K562 (cell line): ENCODE measurements at regions not wholly inside any gene's neighbourhood (a gene's known extent, or its start where the extent isn't known, plus 50 kb on each side); places are given as distances from the start of the nearest gene placed in this dataset.

ENCODE experiments used
- ATAC-seq: fragments of 200-7000 bp; cut with Tn5 transposase; 3 replicates; pipeline ENCODE4 v1.9.1; 2020; ENCODE audit warnings: moderate library complexity
- BruUV-seq: library from RNA; stranded (reverse); fragments of 400-500 nt; replicated peaks from 2 replicates; lab custom pipeline; 2021; lab: Mats Ljungman, UMichigan
- CTCF ChIA-PET: fragments of 300-600 bp; formaldehyde crosslinking; extraction: SDS; loops from one replicate; lab custom pipeline; 2021; ENCODE audit warnings: low intra/inter-chr PET ratio; lab: Yijun Ruan, JAX
- POLR2A ChIA-PET: fragments of 300-600, 350-650 bp; sonication (Branson Sonifier 250); formaldehyde crosslinking; extraction: SDS; loops from one replicate; lab custom pipeline; 2021; ENCODE audit warnings: antibody characterized with exemption, inconsistent platforms; lab: Yijun Ruan, JAX
- DNase-seq, 4 experiments: peaks; one replicate each; pipeline versions ENCODE4 v3.0.0 to v3.0.0-alpha.2; 2011 to 2018; ENCODE audit warnings: low spot score in 3 of 4, mixed read lengths in 3 of 4; ENCODE audit errors: extremely low read depth in 1 of 4
- FAIRE-seq: peaks from 2 replicates; lab custom pipeline; 2011; peaks lifted over from hg19 to GRCh38; lab: Jason Lieb, UNC
- H2AFZ ChIP-seq: 2 replicates; pipeline ENCODE4 v1.6.0; 2011; ENCODE audit warnings: low read depth, low read length, control low read depth, inconsistent platforms
- H3K27ac ChIP-seq: fragments of 200-600 bp; 3 replicates; pipeline ENCODE4 v1.8.0; 2011; ENCODE audit warnings: low read depth, mild to moderate bottlenecking, control low read depth, inconsistent platforms, low read length, moderate library complexity, mixed read lengths; ENCODE audit errors: extremely low read depth
- H3K27me3 ChIP-seq, 2 experiments: fragments of 300-600 bp in 1 of 2; 2 replicates in 1 of 2; 3 replicates in 1 of 2; pipeline versions ENCODE4 v1.6.0 to v1.8.0; 2011; ENCODE audit warnings: inconsistent platforms in 2 of 2, low read length in 2 of 2, mild to moderate bottlenecking in 1 of 2, mixed read lengths in 1 of 2, moderate library complexity in 1 of 2; ENCODE audit not compliant: control insufficient read depth in 2 of 2, insufficient read depth in 2 of 2
- H3K36me3 ChIP-seq: fragments of 300-600 bp; 3 replicates; pipeline ENCODE4 v1.8.0; 2011; ENCODE audit warnings: mild to moderate bottlenecking, low read length, inconsistent platforms; ENCODE audit not compliant: control insufficient read depth, insufficient read depth
- H3K4me1 ChIP-seq, 2 experiments: fragments of 200-600 bp in 1 of 2; replicated peaks in 1 of 2; 2 replicates in 1 of 2; 3 replicates in 1 of 2; pipeline versions ENCODE4 v1.5.1 to v1.8.0; 2011; ENCODE audit warnings: inconsistent platforms in 2 of 2, low read length in 2 of 2, mild to moderate bottlenecking in 1 of 2, mixed read lengths in 1 of 2, moderate library complexity in 1 of 2; ENCODE audit not compliant: control insufficient read depth in 2 of 2, insufficient read depth in 2 of 2
- H3K4me2 ChIP-seq: 2 replicates; pipeline ENCODE4 v1.6.1; 2011; ENCODE audit warnings: low read length, control low read depth, inconsistent platforms, mixed read lengths; ENCODE audit not compliant: insufficient read depth
- H3K4me3 ChIP-seq: fragments of 200-600 bp; sonication (generic), shearing (Covaris generic); 2 replicates; pipeline ENCODE4 v1.5.1; 2016; ENCODE audit warnings: control low read depth, inconsistent platforms
- H3K79me2 ChIP-seq: fragments of 200-600 bp; 3 replicates; pipeline ENCODE4 v1.8.0; 2011; ENCODE audit warnings: low read length, inconsistent platforms; ENCODE audit not compliant: control insufficient read depth, insufficient read depth
- H3K9ac ChIP-seq, 2 experiments: 2 replicates each; pipeline versions ENCODE4 v1.6.0 to v1.6.1; 2011; ENCODE audit warnings: low read depth in 2 of 2, low read length in 2 of 2, control low read depth in 1 of 2, inconsistent platforms in 1 of 2, mild to moderate bottlenecking in 1 of 2, mixed read lengths in 1 of 2; ENCODE audit not compliant: insufficient read depth in 1 of 2
- H3K9me1 ChIP-seq: one replicate; pipeline ENCODE4 v1.6.0; 2011; ENCODE audit warnings: inconsistent platforms, mild to moderate bottlenecking, low read length, moderate library complexity; ENCODE audit not compliant: control insufficient read depth, insufficient read depth
- H3K9me3 ChIP-seq: replicated peaks from 2 replicates; pipeline ENCODE4 v1.5.1; 2011; ENCODE audit warnings: low read depth, low read length, inconsistent platforms; ENCODE audit not compliant: control insufficient read depth, insufficient read depth
- H4K20me1 ChIP-seq: replicated peaks from 2 replicates; pipeline ENCODE4 v1.6.1; 2011; ENCODE audit warnings: low read length, inconsistent platforms, mixed read lengths; ENCODE audit not compliant: control insufficient read depth, insufficient read depth
- ARID2 ChIP-seq: fragments of 450-650 bp; IDR thresholded peaks from 2 replicates; pipeline ENCODE4 v1.6.1; 2017; ENCODE audit warnings: antibody characterized with exemption, mild to moderate bottlenecking
- BACH1 ChIP-seq: fragments of 200-800 bp; sonication (Bioruptor generic); IDR thresholded peaks from 2 replicates; pipeline ENCODE4 v1.6.1; 2016; ENCODE audit warnings: missing genetic modification characterization, missing compliant biosample characterization
- C11orf30 ChIP-seq: fragments of 450-650 bp; IDR thresholded peaks from 2 replicates; pipeline ENCODE4 v1.6.1; 2016; ENCODE audit warnings: low read depth, mild to moderate bottlenecking
- FOSL1 ChIP-seq: fragments of 200-800 bp; sonication (Bioruptor generic); conservative IDR thresholded peaks from 2 replicates; pipeline ENCODE4 v1.6.1; 2016; ENCODE audit warnings: missing genetic modification characterization, missing compliant biosample characterization
- FOXJ3 ChIP-seq: sonication (generic); formaldehyde crosslinking; IDR thresholded peaks from 2 replicates; pipeline ENCODE4 v1.4.0; 2020; ENCODE audit warnings: mild to moderate bottlenecking, missing genetic modification reagents
- HMBOX1 ChIP-seq: sonication (generic); IDR thresholded peaks from 2 replicates; pipeline ENCODE4 v1.6.1; 2016
- NFE2L1 ChIP-seq: fragments of 450-650 bp; IDR thresholded peaks from 2 replicates; pipeline ENCODE4 v1.6.1; 2016; ENCODE audit warnings: missing genetic modification characterization, low read depth, mild to moderate bottlenecking, missing compliant biosample characterization, moderate library complexity, borderline replicate concordance
- PML ChIP-seq: IDR thresholded peaks from 2 replicates; pipeline ENCODE4 v1.6.1; 2012; ENCODE audit warnings: low read length, inconsistent platforms
- SRSF1 ChIP-seq: fragments of 200-400 bp; formaldehyde crosslinking; IDR thresholded peaks from 2 replicates; pipeline ENCODE4 v1.6.1; 2017; ENCODE audit warnings: mild to moderate bottlenecking, low read depth, low read length, moderate library complexity
- TAF15 ChIP-seq: fragments of 200-400 bp; formaldehyde crosslinking; IDR thresholded peaks from 2 replicates; pipeline ENCODE4 v1.6.1; 2017; ENCODE audit warnings: mild to moderate bottlenecking, low read depth, low read length, moderate library complexity
- TEAD4 ChIP-seq, 2 experiments: sonication (generic) in 1 of 2; formaldehyde crosslinking in 1 of 2; IDR thresholded peaks; 2 replicates each; pipeline versions ENCODE4 v1.6.1 to v1.8.0; 2012 to 2022; ENCODE audit warnings: borderline replicate concordance in 1 of 2, inconsistent platforms in 1 of 2, low read length in 1 of 2, mild to moderate bottlenecking in 1 of 2, missing genetic modification reagents in 1 of 2
- ZNF639 ChIP-seq, 2 experiments: fragments of 200-800 bp in 1 of 2; sonication (Bioruptor generic) in 1 of 2; sonication (generic) in 1 of 2; formaldehyde crosslinking in 1 of 2; IDR thresholded peaks in 1 of 2; conservative IDR thresholded peaks in 1 of 2; 2 replicates each; pipeline versions ENCODE4 v1.5.0 to v1.6.1; 2016 to 2020; ENCODE audit warnings: missing compliant biosample characterization in 1 of 2, missing genetic modification characterization in 1 of 2, missing genetic modification reagents in 1 of 2
- WGBS: fragments of 100-300 bp; shearing (Covaris generic); methylation state at CpG from one replicate; pipeline ENCODE4 v1.1.6; 2016; ENCODE audit warnings: low coverage, mixed read lengths; ENCODE audit not compliant: insufficient coverage; ENCODE audit errors: missing lambda C conversion rate; 5-methylcytosine and 5-hydroxymethylcytosine counted together
- in situ Hi-C: fragments of 300-500 bp; cut with MboI; formaldehyde crosslinking; loops from 4 replicates; pipeline ENCODE4 v1.15.0; 2018; ENCODE audit warnings: inconsistent platforms, mixed read lengths
- intact Hi-C: fragments of 100-400 bp; cut with micrococcal nuclease; formaldehyde crosslinking; loops from 2 replicates; pipeline ENCODE4 v1.14.2; 2022
- TF ChIP-seq, protein P1 (sequence below): fragments of 250-450 bp; sonication (Bioruptor Pico); IDR thresholded peaks from 2 replicates; pipeline ENCODE4 v1.8.0; 2021; ENCODE audit warnings: borderline replicate concordance, mild to moderate bottlenecking, moderate library complexity; ENCODE audit not compliant: poor library complexity, severe bottlenecking
- TF ChIP-seq, protein P2 (sequence below): fragments of 450-650 bp; IDR thresholded peaks from 2 replicates; pipeline ENCODE4 v1.6.1; 2017; ENCODE audit warnings: mild to moderate bottlenecking, moderate library complexity

DNA sequence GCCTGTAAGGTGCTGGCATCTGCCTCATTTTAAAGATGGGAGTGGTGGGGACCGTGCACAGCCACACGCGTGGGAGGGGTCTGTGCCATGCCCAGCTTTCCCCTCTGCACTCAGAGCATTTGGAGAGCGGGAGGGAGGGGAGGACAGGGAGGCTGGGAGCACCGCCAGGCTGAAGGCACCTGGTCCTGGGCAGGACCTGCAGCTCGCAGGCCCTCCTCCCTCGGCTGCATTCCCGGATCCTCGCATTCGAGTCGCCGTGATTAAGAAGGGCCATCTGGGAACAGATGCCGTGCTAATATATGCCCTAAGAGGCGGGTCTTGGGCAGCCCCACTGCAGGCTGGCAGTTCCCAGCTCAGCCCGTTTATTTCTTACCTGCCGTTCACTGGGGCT, 84.0 kb downstream of the PTGR3 start:
- Histone ChIP-seq H4K20me1 (no peaks in the 10 kb centered on the region), H3K4me3 (no peak overlapping the region), H3K9me3 (no peaks in the 10 kb centered on the region), H3K27ac (no peak overlapping the region), H3K9ac (no peak overlapping the region), H3K9me1 (no peaks in the 10 kb centered on the region), H2AFZ (no peak overlapping the region), H3K27me3 (peaks cover 0 to 46% of the 10 kb centered on the region in 2 experiments; a peak in 4 of 5 replicates), H3K79me2 (no peaks in the 10 kb centered on the region), H3K36me3 (no peaks in the 10 kb centered on the region), H3K4me1 (0 out of 5 replicates have a peak, but pooled peaks cover 0 to 4% of the 10 kb centered on the region in 2 experiments), H3K4me2 (no peak overlapping the region)
- intact Hi-C loops (no loop called here), in situ Hi-C loops (no loop called here)
- FAIRE-seq (no peak), DNase-seq (no peak), ATAC-seq (no peak)
- POLR2A ChIA-PET: no interaction called here
- WGBS: 0% methylated on average over 5 of the region's 16 CpGs
- BruUV-seq: no TSS peak
- TF ChIP-seq, protein P1, sequence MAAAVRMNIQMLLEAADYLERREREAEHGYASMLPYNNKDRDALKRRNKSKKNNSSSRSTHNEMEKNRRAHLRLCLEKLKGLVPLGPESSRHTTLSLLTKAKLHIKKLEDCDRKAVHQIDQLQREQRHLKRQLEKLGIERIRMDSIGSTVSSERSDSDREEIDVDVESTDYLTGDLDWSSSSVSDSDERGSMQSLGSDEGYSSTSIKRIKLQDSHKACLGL (CRISPR knock-in tag): no peak
- TF ChIP-seq C11orf30 (no peak), ARID2 (no peak), ZNF639 (CRISPR knock-in tag; conservative IDR thresholded peaks at IDR 0.05 in 1 of 2, IDR thresholded peaks at IDR 0.05 in 1 of 2) (no peak), FOXJ3 (no peak), SRSF1 (no peak), TAF15 (no peak), PML (no peak), FOSL1 (tag) (no peak), BACH1 (tag) (no peak), TEAD4 (IDR thresholded peaks at IDR 0.05; ENCODE audit: low read length) (no peak), TEAD4 (CRISPR knock-in tag; IDR thresholded peaks at IDR 0.05; ENCODE audit: borderline replicate concordance) (no peak), NFE2L1 (no peak), HMBOX1 (no peak)
- TF ChIP-seq, protein P2, sequence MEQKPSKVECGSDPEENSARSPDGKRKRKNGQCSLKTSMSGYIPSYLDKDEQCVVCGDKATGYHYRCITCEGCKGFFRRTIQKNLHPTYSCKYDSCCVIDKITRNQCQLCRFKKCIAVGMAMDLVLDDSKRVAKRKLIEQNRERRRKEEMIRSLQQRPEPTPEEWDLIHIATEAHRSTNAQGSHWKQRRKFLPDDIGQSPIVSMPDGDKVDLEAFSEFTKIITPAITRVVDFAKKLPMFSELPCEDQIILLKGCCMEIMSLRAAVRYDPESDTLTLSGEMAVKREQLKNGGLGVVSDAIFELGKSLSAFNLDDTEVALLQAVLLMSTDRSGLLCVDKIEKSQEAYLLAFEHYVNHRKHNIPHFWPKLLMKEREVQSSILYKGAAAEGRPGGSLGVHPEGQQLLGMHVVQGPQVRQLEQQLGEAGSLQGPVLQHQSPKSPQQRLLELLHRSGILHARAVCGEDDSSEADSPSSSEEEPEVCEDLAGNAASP: no peak
- TF ChIP-seq, all 486 proteins: peak for 0
- CTCF ChIA-PET: interaction anchor here (0.6 kb wide), 1 partner anchor 153 kb away, joined by 4 read pairs; no protein-coding TSS in a partner anchor
